Activated T-cell treated with anti-CD3 and anti-CD28 coated beads, Interleukin-2, amount 50 U/mL, for 48 hours (primary cell): ENCODE measurements at regions not wholly inside any gene's neighbourhood (a gene's known extent, or its start where the extent isn't known, plus 50 kb on each side); places are given as distances from the start of the nearest gene placed in this dataset.

ENCODE experiments used
- DNase-seq, 2 experiments: peaks; one replicate each; pipeline ENCODE4 v3.0.0-alpha.2; 2020

DNA sequence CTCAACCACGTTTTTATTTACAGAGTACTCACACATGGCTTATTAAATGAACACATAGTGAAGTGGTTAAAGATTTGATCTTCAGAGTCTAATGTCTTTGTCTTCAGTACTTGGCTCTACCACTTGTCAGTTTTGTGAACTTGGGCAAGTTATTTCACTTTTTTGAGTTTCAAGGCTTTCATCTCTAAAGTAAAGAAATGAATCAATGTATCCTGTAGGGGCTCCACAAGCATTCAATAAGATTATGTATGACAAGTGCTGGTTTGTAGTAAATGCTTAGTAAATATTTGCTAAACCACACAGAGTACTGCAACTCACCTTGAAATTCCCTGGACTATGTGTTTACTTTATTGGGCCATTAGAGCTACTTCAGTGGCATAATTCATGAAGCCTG is 446.0 kb upstream of the GOT2 start:
- no peak for DNase-seq

DNA sequence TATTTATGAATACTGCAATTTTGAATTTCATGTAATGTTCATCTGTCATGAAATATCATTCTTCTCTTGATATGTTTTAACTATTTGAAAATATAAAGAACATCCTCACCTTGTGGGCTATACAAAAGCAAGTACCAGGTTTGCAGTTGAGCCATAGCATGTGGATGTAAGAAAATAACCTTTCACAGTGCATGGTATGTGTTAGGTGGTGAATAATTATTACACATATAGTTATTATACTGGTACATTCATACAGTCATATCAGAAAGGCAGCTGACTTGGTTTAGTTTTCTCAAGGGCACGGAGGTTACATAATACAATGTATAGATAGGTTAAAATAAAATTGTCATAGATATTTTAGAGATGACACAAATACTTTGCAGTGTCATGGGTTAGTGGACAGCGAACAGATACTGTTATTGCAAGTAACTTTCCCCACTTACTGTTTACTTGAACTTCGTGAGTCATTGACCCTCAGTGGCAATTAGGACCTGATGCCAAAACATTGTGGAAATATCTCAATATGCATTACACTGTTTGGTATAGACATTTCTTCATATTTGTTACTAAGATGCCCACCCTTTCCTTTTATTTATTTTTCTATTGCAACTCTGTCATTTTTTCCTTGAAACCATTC is 445.4 kb upstream of the GOT2 start:
- DNase-seq = no peak

DNA sequence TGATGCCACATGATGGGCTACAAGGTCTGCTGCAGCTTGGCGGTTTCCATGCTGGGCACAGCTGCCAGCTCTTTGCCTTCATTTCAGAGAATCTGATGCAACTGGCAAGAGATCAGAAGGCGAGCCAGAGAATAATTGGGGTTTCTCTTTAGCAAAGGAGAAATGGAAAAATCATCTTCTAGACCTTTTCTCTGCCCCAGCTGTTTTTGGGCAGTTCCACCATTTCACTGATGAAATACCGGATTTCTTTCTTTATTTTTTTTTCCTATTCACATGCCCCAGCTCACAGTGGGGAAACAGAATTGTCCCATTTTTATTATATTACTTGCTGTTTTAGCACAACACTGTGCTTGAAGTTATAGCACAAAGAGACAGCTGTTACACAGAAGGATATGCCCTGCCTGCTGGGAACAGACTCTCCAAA is 439.3 kb upstream of the GOT2 start:
- no peak for DNase-seq

DNA sequence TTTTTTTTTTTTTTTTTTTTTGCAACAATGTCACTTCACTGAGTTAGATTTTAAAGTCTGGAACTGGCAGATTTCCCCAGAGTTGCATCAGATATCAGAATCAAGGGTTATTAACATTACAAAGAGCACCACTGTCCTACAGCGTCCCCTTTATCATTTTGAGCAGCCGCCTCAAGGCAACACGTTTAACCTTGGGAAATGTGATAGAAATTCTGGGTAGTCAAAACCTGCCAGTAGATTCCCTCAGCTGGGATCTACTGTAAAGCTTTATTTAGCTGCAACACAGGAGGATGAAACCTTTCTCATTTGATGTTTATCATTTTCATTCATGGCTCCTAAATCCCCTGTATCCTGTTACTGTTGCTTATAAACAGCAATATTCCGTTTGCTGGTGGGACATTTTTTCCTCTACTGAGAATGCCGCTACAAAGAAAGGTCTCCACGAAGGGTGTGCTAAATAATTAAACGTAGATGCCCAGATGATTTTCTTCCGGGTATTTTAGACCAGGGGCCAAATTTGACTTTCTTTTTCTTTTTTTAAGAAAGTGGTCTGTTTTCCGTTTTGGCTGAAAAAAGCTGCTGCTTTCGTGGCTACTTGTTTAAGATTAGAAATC is 436.1 kb upstream of the GOT2 start:
- DNase-seq = no peak

DNA sequence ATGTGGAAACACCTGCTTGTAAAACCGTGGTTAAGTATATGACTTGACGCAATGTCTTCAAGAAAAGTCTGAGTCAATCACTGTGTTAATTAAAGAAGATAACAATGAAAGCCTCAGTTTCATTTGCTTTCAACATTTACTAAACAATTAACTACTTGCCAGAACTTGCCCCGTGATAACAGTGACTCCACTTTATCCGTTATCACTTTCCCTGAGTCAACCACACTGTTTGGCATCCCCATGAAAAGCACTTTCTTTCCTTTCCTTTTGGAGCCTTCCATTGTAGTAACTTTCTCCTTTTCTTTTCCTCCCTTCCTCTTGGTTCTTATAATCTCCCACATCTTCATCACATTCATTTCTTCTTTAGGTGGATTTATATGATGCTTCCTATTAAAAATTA is 435.1 kb upstream of the GOT2 start:
- no peak for DNase-seq

DNA sequence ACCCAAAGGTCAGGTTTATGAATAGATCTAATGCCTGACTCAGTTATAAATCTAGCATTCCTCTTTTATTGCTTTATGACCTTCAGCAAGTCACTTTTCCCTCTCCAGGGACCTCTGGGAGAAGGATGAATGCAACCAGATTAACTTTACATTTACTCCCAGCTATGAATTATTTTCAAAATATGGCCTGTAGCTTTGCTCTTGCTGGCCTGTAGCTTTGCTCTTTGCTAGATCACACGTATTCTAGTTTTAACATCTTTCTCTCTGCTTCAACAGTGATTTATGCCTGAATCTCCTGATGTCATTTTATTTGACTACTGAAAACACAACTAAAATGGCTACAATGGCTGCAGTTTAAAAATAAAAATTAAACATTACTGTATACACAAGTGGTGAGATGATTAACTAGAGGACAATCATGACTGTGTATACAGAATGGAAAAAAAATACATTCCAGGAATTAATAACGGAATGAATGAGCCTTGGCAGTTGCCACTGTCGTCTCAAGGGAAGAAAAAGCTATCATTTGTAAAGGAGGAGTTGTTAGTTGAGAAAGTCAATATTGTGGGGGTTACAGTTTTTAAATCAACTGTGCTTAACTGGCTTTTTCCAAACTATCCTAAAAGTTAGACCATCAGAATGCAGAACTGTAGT is 434.5 kb upstream of the GOT2 start:
- no peak for DNase-seq

DNA sequence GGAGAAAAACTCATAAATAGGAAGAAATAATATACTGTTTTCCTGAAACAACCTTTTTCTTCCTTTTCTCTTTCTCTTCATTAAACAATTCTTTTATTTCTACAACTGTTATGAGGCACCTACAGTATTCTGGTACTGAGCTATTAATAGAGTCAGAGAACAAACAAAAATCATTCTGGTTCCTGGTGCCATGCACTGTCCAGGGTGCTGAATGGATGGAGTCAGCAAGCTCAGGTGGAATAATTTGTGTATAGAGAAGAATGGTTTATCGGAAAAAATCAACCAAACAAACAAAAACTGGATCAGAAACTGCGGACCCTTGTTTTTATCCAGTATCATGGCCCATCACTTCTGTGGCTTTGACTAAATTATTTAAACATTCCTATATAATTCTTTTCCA is 430.3 kb upstream of the GOT2 start:
- no peak for DNase-seq

DNA sequence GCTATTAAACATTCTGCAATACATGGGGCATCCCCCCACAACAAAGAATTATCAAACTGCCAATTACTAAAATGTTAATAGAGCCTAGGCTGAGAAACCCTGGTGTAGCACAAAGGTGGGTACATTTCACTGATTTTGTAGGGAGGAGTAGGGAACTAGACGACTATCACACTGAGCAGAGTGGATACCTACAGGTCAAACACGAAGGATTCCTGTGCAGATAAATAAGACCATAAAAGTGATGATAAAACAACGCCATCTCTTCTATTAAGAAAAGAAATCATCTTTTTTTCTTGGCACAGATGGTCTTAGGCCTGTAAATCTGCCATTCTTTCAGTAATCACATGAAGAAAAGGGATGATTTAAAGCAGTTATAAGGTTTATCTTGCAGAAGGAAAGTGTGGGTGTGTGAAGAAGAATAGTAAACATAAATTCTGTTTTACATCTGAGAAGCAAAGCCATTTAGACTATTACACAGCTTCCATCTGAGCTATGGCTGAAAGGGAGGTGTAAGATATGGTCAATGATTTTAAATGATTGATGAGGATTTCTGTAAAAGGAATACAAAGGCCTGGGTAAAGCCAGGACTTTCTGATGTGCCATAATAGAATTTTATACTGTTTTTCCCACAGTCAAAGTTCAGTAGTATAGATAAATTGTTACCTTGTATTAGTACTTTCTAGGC is 429.4 kb upstream of the GOT2 start:
- DNase-seq = no peak

DNA sequence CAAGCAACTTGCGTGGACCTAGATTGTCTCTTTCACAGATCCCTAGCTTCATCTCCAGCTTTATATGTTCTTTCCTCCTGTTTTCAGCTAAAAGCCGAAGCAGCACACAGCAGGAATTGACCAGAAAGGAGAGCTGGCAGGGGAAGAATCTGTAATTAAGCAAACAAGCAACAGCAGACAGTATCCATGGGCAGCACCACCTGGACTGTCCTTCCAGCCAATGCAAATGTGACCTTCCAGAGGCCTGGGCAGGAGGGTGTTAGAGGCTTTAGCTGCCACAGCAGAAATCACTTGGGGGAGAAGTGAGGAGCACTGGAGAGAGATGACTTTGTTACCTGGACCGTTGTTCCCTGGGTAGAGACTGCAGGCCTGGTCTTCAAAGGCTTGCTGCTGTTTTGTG is 427.6 kb upstream of the GOT2 start:
- no peak for DNase-seq

DNA sequence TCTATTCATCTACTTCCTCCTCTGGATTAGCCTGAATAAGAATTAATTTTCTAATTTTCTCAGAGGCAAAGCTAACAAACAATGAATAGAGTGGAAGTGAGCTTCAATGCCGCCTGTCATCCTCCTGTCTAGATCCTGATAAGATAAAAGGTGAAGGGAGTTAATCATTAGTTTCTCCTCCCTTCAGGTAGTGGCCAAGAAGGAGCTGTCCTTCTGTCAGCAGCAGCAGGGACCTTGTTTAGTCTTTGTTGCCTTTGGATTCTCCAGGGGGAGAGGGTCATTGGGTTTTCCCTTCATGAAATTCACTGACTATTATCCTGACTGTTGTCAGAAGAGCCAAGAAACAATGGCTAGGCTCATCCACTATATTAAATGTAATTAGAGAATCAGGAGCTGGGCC is 420.2 kb upstream of the GOT2 start:
- no peak for DNase-seq

DNA sequence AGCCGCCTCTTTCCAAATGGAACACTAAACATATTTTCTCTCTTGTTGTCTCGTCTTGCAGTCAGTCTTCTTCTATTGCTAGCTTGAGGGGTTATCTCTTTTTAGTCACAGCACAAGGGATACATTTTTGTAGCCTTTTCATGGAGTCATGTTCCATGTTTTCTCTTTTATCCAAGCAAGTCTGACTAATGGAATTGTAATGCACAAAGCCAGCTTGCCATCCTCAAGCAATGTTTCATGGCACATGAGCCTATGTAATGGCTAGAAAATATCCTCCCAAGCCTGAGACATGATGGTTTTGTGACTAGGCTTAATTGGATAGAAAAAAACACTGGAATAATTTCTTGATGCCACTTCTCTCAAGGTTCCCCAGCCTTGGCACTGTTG is 414.6 kb upstream of the GOT2 start:
- DNase-seq = no peak

DNA sequence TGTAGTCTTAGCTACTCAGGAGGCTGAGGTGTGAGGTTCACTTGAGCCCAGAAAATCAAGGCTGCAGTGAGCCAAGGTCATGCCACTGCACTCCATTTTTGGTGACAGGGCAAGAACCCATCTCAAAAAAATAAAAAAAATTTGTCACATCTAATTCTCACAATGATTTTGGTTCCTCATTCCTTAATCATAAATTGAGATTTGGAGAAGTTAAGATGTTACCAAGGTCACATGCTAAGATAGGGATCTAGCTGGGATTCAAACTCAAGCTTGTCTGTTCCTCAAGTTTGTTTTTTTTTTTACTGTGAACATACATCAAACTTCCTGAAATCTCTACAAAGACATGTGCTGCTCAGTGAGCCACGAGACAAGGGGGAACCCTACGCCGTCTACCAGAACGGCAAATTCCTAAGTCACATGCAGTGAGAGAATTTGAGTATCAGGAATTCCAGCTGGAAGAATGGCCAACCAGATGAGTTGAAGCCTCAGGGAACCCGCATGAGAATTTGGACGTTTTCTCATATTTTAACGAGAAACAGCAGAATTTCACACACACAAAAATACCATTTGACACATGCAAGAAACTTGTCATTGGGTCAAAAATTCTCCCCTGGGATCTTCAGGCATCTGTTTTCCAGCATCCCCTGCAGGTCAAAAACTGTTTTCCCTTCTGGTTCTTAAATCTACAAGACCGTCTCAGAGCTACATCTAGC is 414.1 kb upstream of the GOT2 start:
- DNase-seq = no peak

DNA sequence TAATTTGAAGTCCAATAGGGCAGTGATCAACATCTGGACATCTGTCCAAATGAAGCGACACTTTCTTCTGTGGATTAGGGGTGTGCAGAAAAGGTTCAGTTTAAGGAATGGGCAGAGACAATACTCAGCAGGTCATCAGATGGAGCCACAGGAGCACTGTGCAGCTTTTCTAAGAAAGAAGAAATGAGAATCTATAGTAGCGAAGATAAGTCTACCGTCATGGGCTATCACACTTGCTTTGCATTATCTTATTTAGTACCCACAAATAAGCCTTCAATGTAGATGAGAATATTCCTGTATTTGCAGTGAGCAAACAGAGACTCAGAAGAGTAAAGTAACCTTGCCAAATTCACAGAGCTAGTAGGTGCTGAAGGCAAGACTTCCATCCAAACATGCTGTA is 412.0 kb upstream of the GOT2 start:
- no peak for DNase-seq

DNA sequence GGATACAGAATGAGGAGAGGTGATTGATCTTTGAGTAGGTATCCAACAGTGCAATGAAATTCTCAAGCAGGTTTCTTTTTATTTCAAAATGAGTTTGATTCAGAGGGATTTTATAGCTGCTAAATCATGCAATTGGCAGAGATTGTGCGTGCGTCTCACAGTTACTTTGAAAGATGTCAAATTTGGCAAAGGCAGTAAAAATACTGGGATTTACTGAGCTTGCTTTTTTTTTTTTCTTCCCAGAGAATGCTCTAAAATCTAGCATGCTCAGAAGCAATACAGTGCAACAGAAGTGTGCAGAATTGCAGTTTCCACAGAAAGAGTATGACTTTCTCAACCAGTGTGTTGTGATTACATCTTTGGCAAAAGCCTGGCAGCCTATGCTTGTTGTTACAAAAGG is 410.7 kb upstream of the GOT2 start:
- no peak for DNase-seq

DNA sequence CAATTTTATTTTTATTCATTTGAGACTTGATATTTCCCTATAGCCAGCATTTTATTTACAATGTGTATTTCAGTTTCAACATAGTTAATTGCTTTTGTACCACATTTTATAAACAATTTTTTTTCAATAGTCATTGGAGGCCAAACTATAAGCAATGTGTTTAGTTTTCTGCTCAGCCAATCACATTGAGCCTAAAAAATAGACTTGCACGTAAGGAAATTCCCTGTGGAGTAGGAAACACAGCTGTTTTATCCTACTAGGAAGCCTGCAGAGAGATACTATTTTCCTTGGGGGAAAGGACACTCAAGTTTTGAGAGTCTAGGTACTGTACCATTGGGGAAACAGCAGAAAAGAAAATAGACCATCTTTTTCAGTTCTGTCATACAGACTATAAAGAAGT is 410.2 kb upstream of the GOT2 start:
- DNase-seq = no peak

DNA sequence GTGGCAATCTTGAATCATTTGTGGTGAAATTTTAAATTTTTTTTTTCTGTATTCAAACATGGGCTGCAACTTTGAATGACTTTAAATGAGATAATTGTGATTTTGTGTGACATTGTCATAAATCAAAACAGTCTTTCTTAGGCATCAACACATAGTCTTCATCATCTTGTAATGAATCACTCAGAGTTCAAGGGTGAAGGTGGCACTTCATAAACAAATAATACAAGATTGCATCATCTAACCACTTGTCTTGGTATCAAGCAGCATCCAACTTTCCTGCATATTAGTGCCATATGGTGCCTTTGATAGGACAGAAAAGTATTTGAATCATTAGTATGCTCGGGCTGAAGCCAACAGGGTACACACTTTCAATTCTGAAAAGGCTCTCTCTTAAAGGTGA is 392.4 kb upstream of the GOT2 start:
- DNase-seq = no peak

DNA sequence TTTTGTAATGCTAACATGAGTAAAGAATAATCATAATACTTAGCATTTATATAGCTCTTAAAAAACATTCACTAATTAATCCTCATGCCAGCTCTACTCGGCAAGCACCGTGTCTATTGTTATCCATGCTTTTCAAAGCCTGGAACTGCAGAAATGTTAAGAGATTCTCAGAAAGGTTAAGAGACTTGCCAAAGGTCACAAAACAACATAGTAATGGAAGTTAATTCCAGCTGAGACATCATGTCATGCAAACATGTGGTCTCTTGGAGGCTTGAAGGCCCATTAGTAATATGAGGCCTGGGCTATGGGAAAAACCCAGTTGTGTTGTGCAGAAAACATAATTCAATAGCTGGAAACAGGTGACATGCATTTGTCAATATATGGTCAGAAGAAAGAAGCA is 389.9 kb upstream of the GOT2 start:
- no peak for DNase-seq

DNA sequence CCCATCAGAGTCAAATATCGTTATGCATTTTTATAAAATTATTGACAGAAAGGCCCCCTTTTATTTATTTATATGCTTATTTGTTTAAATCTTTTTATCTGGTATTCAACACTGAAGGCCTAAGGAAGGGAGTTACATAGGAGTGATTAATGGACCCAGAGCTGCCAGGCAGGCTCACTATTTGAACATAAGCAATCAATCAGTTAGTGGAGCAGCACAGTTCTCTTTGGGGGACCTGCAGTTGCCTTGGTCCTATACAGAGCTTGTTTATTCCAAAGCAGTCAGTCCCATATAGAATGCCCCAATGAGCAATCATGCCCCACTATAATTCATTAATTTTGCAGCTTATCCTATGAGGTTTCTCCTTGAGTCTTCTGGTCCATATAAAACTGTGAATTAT is 389.4 kb upstream of the GOT2 start:
- DNase-seq = no peak

DNA sequence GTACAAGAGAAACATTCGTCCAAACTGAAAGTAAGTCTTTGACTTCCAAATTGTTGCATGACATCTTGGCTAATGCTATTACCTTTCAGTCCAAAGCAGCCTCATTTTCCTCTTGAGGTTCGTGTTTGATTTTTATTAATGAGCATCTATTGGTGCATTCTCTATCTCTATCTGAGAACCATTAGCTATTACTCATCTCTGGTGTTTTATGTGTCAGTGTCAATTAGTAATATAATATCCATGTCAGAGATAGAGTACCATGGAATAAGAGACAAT is 388.1 kb upstream of the GOT2 start:
- DNase-seq = no peak

DNA sequence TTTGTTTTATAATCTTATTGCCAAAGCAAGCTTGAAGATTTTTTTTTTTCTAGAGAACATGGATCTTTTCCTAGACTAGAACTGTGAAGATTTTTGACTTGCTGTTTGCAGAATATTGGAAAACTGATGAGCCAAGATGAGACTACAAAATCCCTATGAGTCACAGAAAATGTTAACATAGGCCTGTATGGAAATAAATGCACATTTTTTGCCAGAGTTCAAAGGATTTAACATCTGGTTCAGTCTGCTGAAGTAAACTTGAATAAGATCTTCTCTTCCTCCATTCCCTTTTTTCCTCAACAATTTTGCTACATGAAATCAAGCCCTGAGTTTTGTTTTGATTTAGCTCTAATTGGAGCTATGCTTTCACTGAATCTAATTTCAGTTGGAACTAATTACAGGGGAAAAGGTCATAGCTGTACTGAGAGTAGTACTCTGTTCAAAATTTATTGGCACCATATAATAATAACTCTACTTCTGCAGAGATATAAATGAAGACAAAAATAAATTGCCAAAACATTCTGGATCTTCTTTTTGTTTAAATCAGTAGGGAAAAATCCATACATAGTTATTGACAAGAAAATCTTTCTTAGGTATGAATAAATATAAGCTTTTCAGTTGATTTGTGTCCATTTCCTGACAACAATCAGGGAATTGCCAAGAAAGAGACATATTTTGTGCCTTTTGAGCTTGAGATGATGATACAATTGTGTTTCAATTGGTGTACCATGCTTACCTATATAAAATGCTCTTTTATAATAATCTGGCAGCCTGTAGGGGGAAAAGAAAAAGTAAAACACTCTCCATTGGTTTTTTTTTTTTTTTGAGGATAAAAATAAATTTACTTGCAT is 387.5 kb upstream of the GOT2 start:
- no peak for DNase-seq

DNA sequence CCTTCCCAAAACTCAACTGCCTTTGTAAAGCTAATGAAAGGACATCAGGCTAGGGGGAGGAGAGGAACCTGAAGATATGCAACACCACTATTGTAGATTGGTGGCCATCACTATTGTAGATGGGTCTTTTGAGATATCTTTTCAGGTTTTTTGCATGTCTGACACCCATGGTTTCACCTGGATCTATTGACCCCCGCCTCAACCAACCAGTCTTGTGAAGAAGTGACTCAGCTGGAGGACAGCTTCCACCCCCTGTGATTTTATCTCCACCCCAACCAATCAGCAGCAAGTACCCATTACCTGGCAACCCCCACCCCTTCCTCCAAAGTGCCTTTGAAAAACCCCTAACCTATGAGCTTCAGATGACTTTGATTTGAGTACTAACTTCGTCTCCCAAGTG is 382.6 kb upstream of the GOT2 start:
- no peak for DNase-seq

DNA sequence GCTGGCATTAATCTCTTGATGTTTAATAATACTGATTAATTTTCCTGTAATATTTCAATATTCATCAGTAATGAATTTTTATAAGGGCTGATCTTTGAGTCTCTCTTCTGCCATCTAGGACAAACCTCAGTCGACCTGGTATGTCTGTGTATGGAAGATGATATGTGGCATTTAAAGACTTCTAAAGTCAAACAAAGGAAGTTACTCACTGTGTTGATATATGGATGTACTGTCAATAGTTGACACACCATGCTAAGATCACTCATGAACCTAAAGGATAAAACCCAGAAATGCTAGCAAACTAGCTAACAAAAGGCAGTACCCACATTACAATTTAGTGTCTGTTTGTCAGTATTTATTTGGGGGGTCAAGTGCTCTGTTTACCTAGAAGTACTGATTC is 380.7 kb upstream of the GOT2 start:
- no peak for DNase-seq
